NT2/D1 (cell line): ENCODE measurements at regions not wholly inside any gene's neighbourhood (a gene's known extent, or its start where the extent isn't known, plus 50 kb on each side); places are given as distances from the start of the nearest gene placed in this dataset.

Experiments
- DNase-seq: peaks from one replicate; pipeline ENCODE4 v3.0.0-alpha.2; 2011; ENCODE audit warnings: low read depth, low spot score
- H3K27me3 ChIP-seq: 2 replicates; pipeline ENCODE4 v1.6.0; 2011; ENCODE audit warnings: mild to moderate bottlenecking; ENCODE audit not compliant: insufficient read length, insufficient read depth
- H3K36me3 ChIP-seq: 2 replicates; pipeline ENCODE4 v1.6.1; 2011; ENCODE audit warnings: mild to moderate bottlenecking, low read length, mixed read lengths; ENCODE audit not compliant: insufficient read depth, insufficient read length
- H3K4me1 ChIP-seq: 2 replicates; pipeline ENCODE4 v1.5.1; 2011; ENCODE audit not compliant: insufficient read depth, insufficient read length
- H3K4me3 ChIP-seq: 2 replicates; pipeline ENCODE4 v1.5.1; 2011; ENCODE audit warnings: low read depth; ENCODE audit not compliant: insufficient read length
- H3K9ac ChIP-seq: 2 replicates; pipeline ENCODE4 v1.6.0; 2011; ENCODE audit warnings: low read depth; ENCODE audit not compliant: insufficient read length
- H3K9me3 ChIP-seq: 2 replicates; pipeline ENCODE4 v1.5.1; 2011; ENCODE audit warnings: mild to moderate bottlenecking, low read length; ENCODE audit not compliant: insufficient read depth
- SUZ12 ChIP-seq: IDR thresholded peaks from 2 replicates; pipeline ENCODE4 v1.6.1; 2011; ENCODE audit not compliant: insufficient read length, insufficient read depth; ENCODE audit errors: extremely low read depth
- YY1 ChIP-seq: IDR thresholded peaks from 2 replicates; pipeline ENCODE4 v1.6.1; 2011; ENCODE audit not compliant: insufficient read length, insufficient read depth
- ZNF274 ChIP-seq: IDR thresholded peaks from 2 replicates; pipeline ENCODE4 v1.6.1; 2011; ENCODE audit warnings: mild to moderate bottlenecking, low read depth, low read length

DNA sequence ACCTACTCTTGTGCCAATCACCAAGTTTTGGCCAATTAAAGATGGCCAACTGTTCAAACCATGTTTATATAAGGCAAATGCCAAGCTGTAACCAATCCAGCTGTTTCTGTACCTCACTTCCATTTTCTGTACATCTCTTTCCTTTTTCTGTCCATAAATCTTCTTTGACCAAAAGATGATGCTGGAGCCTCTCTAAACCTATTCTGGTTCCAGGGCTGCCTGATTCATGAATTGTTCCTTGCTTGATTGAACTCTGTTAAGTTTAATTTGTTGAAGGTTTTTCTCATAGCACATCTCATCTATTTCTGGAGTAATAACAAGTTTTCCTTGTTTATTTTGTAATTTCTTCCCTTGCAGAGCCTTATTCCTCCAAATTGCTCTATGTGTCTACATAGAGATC is 115.3 kb upstream of the SMAD3 start:
- Histone ChIP-seq H3K9me3 (no peaks in the 10 kb centered on the region), H3K27me3 (peaks cover 1% of the 10 kb centered on the region), H3K4me1 (peaks cover 3% of the 10 kb centered on the region), H3K4me3 (no peak overlapping the region), H3K9ac (no peak overlapping the region), H3K36me3 (no peaks in the 10 kb centered on the region)
- TF ChIP-seq SUZ12: no peak
- TF ChIP-seq ZNF274: no peak
- no peak for TF ChIP-seq YY1
- no peak for DNase-seq

GRCh38 chr15:66951531-66952320 is 113.7 kb upstream of the SMAD3 start:
- Histone ChIP-seq H3K9ac (no peak overlapping the region), H3K36me3 (no peaks in the 10 kb centered on the region), H3K4me1 (peaks cover 3% of the 10 kb centered on the region), H3K9me3 (no peaks in the 10 kb centered on the region), H3K27me3 (peaks cover 1% of the 10 kb centered on the region), H3K4me3 (no peak overlapping the region)
- TF ChIP-seq SUZ12: no peak
- TF ChIP-seq YY1: no peak
- TF ChIP-seq ZNF274: no peak
- no peak for DNase-seq

DNA sequence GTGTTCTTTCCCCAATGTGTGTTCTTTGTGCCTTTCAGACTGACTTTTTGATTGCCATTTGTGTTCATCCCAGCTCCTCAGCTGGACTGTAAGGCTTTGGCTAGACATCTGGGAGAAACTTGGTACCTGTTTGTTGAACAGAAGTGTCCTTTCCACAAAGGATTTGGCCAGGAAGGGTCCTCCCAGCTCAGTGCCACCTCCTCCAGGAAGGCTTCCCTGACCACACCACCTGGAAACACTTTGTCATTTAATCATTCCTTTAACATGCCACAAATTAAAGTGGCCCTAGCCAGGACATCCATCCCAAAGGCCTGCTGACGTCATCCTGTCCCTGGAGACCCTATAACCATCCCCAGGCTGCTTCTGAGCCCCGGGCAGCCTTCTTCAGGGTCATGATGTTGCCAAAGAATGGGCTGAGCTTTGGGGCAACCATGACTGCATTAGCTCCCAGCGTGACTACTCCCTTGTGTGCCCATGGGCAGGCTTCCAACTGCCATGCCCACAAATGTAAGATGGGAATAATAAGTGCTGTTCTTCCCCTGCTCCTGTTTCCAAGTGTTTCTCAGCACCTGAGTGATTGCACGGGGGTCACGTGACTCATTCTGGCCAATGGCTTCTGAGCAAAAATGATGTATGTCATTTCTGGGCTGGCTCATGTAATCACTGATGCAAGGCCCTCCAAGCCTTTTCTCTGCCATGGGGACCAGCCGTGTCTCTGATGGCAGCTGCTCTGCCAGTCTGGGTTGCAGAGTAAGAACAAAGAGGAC is 112.5 kb upstream of the SMAD3 start:
- Histone ChIP-seq H3K4me1 (peaks cover 3% of the 10 kb centered on the region), H3K9me3 (no peaks in the 10 kb centered on the region)

GRCh38 chr15:66953523-66954229 is 111.7 kb upstream of the SMAD3 start:
- Histone ChIP-seq H3K36me3 (no peaks in the 10 kb centered on the region), H3K27me3 (peaks cover 1% of the 10 kb centered on the region), H3K9me3 (no peaks in the 10 kb centered on the region), H3K9ac (no peak overlapping the region), H3K4me1 (no peaks in the 10 kb centered on the region), H3K4me3 (no peak overlapping the region)
- no peak for DNase-seq
- TF ChIP-seq ZNF274 (no peak), YY1 (no peak), SUZ12 (no peak)

More for the DNA sequence above, 112.5 kb upstream of the SMAD3 start:
- peaks cover 1% of the 10 kb centered on the region for H3K27me3 ChIP-seq
- TF ChIP-seq ZNF274 (no peak), SUZ12 (no peak), YY1 (no peak)
- no peaks in the 10 kb centered on the region for H3K36me3 ChIP-seq
- H3K9ac ChIP-seq: no peak overlapping the region
- H3K4me3 ChIP-seq: no peak overlapping the region
- DNase-seq: no peak

- peaks cover 4% of the 10 kb centered on the region for H3K27me3 ChIP-seq
- H3K36me3 ChIP-seq: no peaks in the 10 kb centered on the region
- DNase-seq: no peak
- H3K9me3 ChIP-seq: no peaks in the 10 kb centered on the region
- H3K4me1 ChIP-seq: no peaks in the 10 kb centered on the region
- no peak overlapping the region for H3K9ac ChIP-seq
- no peak overlapping the region for H3K4me3 ChIP-seq
- TF ChIP-seq ZNF274: no peak
These were observed 110.8 kb upstream of the SMAD3 start for GRCh38 chr15:66954601-66955000.

DNA sequence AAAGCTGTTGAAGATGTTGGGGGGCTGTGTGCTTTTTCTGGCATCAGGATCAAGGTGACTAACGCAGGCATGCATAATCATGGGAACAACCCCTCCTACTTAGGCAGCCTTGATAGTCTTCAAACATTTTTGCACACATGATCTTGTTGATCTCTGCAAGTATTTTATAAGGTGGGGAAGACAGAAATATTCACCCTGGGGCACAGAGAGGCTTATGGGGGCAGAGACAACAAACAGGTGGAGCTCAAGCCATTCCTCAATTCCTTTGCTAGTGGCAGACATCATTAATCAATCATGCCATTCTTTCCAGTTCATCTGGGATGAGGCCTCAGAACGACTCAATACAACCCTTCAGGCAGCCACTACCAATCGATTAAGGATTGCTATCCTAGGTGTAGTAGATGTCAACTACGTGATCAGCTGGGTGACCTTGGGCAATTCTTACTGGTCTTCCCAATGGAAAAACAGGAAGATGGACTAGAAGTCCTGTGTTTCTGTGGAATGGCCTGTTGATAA is 110.3 kb upstream of the SMAD3 start:
- Histone ChIP-seq H3K27me3 (peaks cover 4% of the 10 kb centered on the region), H3K36me3 (no peaks in the 10 kb centered on the region), H3K9ac (no peak overlapping the region), H3K9me3 (no peaks in the 10 kb centered on the region), H3K4me1 (no peaks in the 10 kb centered on the region), H3K4me3 (no peak overlapping the region)
- no peak for TF ChIP-seq ZNF274
- TF ChIP-seq SUZ12: no peak
- no peak for TF ChIP-seq YY1
- no peak for DNase-seq
